ENCODE measurements at regions not wholly inside any gene's neighbourhood (a gene's known extent, or its start where the extent isn't known, plus 50 kb on each side); places are given as distances from the start of the nearest gene placed in this dataset.
A peak's percentile ranks its signal among the peaks of the same experiment; 100 is the strongest.

- DNase-seq = no peak
Observed at GRCh38 chr7:22586101-22586785, 86.3 kb upstream of the STEAP1B start.

GRCh38 chr7:22584179-22584578 is 84.2 kb upstream of the STEAP1B start:
- no peak for DNase-seq

- DNase-seq = no peak
Observed at GRCh38 chr7:22582863-22583622, 83.1 kb upstream of the STEAP1B start.

- DNase-seq = no peak
Observed at GRCh38 chr7:22581099-22581498, 81.1 kb upstream of the STEAP1B start.

- no peak for DNase-seq
Observed at GRCh38 chr7:22579961-22580360, 80.0 kb upstream of the STEAP1B start.

- no peak for DNase-seq
Observed at GRCh38 chr7:22578007-22578733, 78.2 kb upstream of the STEAP1B start.

- no peak for DNase-seq
Observed at GRCh38 chr7:22577470-22578001, 77.5 kb upstream of the STEAP1B start.

GRCh38 chr7:22576612-22577469 is 76.9 kb upstream of the STEAP1B start:
- DNase-seq = no peak

GRCh38 chr7:22574754-22575520 is 74.9 kb upstream of the STEAP1B start:
- no peak for DNase-seq

GRCh38 chr7:22572937-22573336 is 72.9 kb upstream of the STEAP1B start:
- DNase-seq = no peak

- no peak for DNase-seq
Observed at GRCh38 chr7:22572292-22572691, 72.3 kb upstream of the STEAP1B start.

- DNase-seq = no peak
Observed at GRCh38 chr7:22571766-22572165, 71.8 kb upstream of the STEAP1B start.

GRCh38 chr7:22569586-22570321 is 69.8 kb upstream of the STEAP1B start:
- DNase-seq = no peak

GRCh38 chr7:22566592-22566991 is 66.6 kb upstream of the STEAP1B start:
- DNase-seq = no peak

- DNase-seq = no peak
Observed at GRCh38 chr7:22566176-22566575, 66.2 kb upstream of the STEAP1B start.

GRCh38 chr7:22565315-22565811 is 65.4 kb upstream of the STEAP1B start:
- DNase-seq = no peak

- no peak for DNase-seq
Observed at GRCh38 chr7:22564511-22565045, 64.6 kb upstream of the STEAP1B start.

GRCh38 chr7:22563621-22564241 is 63.7 kb upstream of the STEAP1B start:
- peak; percentile 28 for DNase-seq

GRCh38 chr7:22563032-22563501 is 63.1 kb upstream of the STEAP1B start:
- DNase-seq = peak; percentile 29

Data from NCI-H1092 (cell line).